Fibroblast of lung (primary cell): ENCODE measurements at regions not wholly inside any gene's neighbourhood (a gene's known extent, or its start where the extent isn't known, plus 50 kb on each side); places are given as distances from the start of the nearest gene placed in this dataset.
"Not testable (repeated sequence)": the region's sequence is repeated elsewhere in the genome, so short reads cannot be mapped to it uniquely, and the experiment has no call there.

Experiments used
- CTCF ChIP-seq, 2 donors: IDR thresholded peaks in 1 of 2; conservative IDR thresholded peaks in 1 of 2; 1 replicate in 1 of 2; 2 replicates in 1 of 2; pipeline ENCODE4 v1.5.1; 2011 to 2012; ENCODE audit warnings: low read length in 2 of 2, control low read depth in 1 of 2, inconsistent platforms in 1 of 2, low read depth in 1 of 2, mild to moderate bottlenecking in 1 of 2
- EZH2 ChIP-seq: IDR thresholded peaks from 2 replicates; pipeline ENCODE4 v1.5.1; 2012; ENCODE audit warnings: low read length, control low read depth, mild to moderate bottlenecking; ENCODE audit errors: missing control alignments

- TF ChIP-seq CTCF (conservative IDR thresholded peaks at IDR 0.05 in 1 of 2, IDR thresholded peaks at IDR 0.05 in 1 of 2; ENCODE audit: low read depth in 1 of 2, low read length in 2 of 2); EZH2: not testable (repeated sequence)
Observed at GRCh38 chr11:86729576-86729975, 57.2 kb upstream of the ME3 start.
